HUES6 (cell line): ENCODE measurements at regions not wholly inside any gene's neighbourhood (a gene's known extent, or its start where the extent isn't known, plus 50 kb on each side); places are given as distances from the start of the nearest gene placed in this dataset.

Source experiments
- H3K27ac ChIP-seq: 2 replicates; pipeline ENCODE4 v1.7.0; 2013; ENCODE audit warnings: low read depth, mild to moderate bottlenecking, low read length, inconsistent platforms
- H3K27me3 ChIP-seq: 2 replicates; pipeline ENCODE4 v1.6.1; 2013; ENCODE audit warnings: low read length; ENCODE audit not compliant: control insufficient read depth, insufficient read depth
- H3K36me3 ChIP-seq: 2 replicates; pipeline ENCODE4 v1.6.1; 2013; ENCODE audit warnings: low read length; ENCODE audit not compliant: control insufficient read depth, insufficient read depth
- H3K4me1 ChIP-seq: 2 replicates; pipeline ENCODE4 v1.6.1; 2013; ENCODE audit warnings: low read length; ENCODE audit not compliant: control insufficient read depth, insufficient read depth
- H3K4me3 ChIP-seq: 2 replicates; pipeline ENCODE4 v1.5.1; 2013; ENCODE audit warnings: low read depth, low read length
- H3K9ac ChIP-seq: one replicate; pipeline ENCODE4 v1.6.1; 2013; ENCODE audit warnings: mild to moderate bottlenecking, low read length
- H3K9me3 ChIP-seq: 2 replicates; pipeline ENCODE4 v1.6.1; 2013; ENCODE audit warnings: low read depth, low read length; ENCODE audit not compliant: control insufficient read depth, insufficient read depth

GRCh38 chr15:62598217-62598616 is 433.1 kb upstream of the C2CD4B start:
- Histone ChIP-seq H3K9me3 (no peaks in the 10 kb centered on the region), H3K36me3 (no peaks in the 10 kb centered on the region), H3K4me3 (no peak overlapping the region), H3K9ac (no peak overlapping the region), H3K27me3 (no peaks in the 10 kb centered on the region), H3K27ac (no peak overlapping the region), H3K4me1 (peaks cover 4% of the 10 kb centered on the region)

GRCh38 chr15:62599791-62600777 is 435.0 kb upstream of the C2CD4B start:
- Histone ChIP-seq H3K4me3 (no peak overlapping the region), H3K27ac (no peak overlapping the region), H3K4me1 (peaks cover 4% of the 10 kb centered on the region), H3K9ac (no peak overlapping the region), H3K9me3 (no peaks in the 10 kb centered on the region), H3K27me3 (no peaks in the 10 kb centered on the region), H3K36me3 (no peaks in the 10 kb centered on the region)

GRCh38 chr15:62601777-62602545 is 436.9 kb upstream of the C2CD4B start:
- Histone ChIP-seq H3K4me3 (no peak overlapping the region), H3K4me1 (peaks cover 4% of the 10 kb centered on the region), H3K36me3 (no peaks in the 10 kb centered on the region), H3K27me3 (no peaks in the 10 kb centered on the region), H3K9me3 (no peaks in the 10 kb centered on the region), H3K27ac (no peak overlapping the region), H3K9ac (no peak overlapping the region)

- Histone ChIP-seq H3K4me3 (no peak overlapping the region), H3K9me3 (no peaks in the 10 kb centered on the region), H3K36me3 (no peaks in the 10 kb centered on the region), H3K4me1 (peaks cover 4% of the 10 kb centered on the region), H3K27me3 (no peaks in the 10 kb centered on the region), H3K27ac (no peak overlapping the region), H3K9ac (no peak overlapping the region)
Measured at GRCh38 chr15:62603742-62604141, 438.7 kb upstream of the C2CD4B start.

- Histone ChIP-seq H3K27ac (no peak overlapping the region), H3K27me3 (no peaks in the 10 kb centered on the region), H3K9ac (no peak overlapping the region), H3K9me3 (no peaks in the 10 kb centered on the region), H3K36me3 (no peaks in the 10 kb centered on the region), H3K4me1 (no peaks in the 10 kb centered on the region), H3K4me3 (no peak overlapping the region)
Measured at GRCh38 chr15:62605282-62605681, 437.3 kb upstream of the TPM1 start.

- no peaks in the 10 kb centered on the region for H3K4me1 ChIP-seq
- no peak overlapping the region for H3K27ac ChIP-seq
Measured at GRCh38 chr15:62606376-62607113, 436.0 kb upstream of the TPM1 start.

GRCh38 chr15:62607114-62607462 is 435.5 kb upstream of the TPM1 start:
- no peaks in the 10 kb centered on the region for H3K9me3 ChIP-seq
- no peaks in the 10 kb centered on the region for H3K36me3 ChIP-seq
- no peaks in the 10 kb centered on the region for H3K27me3 ChIP-seq
- no peak overlapping the region for H3K4me3 ChIP-seq
- H3K9ac ChIP-seq: no peak overlapping the region
- no peaks in the 10 kb centered on the region for H3K4me1 ChIP-seq
- no peak overlapping the region for H3K27ac ChIP-seq

More at GRCh38 chr15:62606376-62607113, 436.0 kb upstream of the TPM1 start:
- Histone ChIP-seq H3K9me3 (no peaks in the 10 kb centered on the region), H3K9ac (no peak overlapping the region), H3K27me3 (no peaks in the 10 kb centered on the region), H3K36me3 (no peaks in the 10 kb centered on the region), H3K4me3 (no peak overlapping the region)

GRCh38 chr15:62607643-62608042 is 434.9 kb upstream of the TPM1 start:
- Histone ChIP-seq H3K36me3 (no peaks in the 10 kb centered on the region), H3K4me1 (no peaks in the 10 kb centered on the region), H3K27me3 (no peaks in the 10 kb centered on the region), H3K4me3 (no peak overlapping the region), H3K9ac (no peak overlapping the region), H3K9me3 (no peaks in the 10 kb centered on the region), H3K27ac (no peak overlapping the region)

- Histone ChIP-seq H3K4me3 (no peak overlapping the region), H3K36me3 (no peaks in the 10 kb centered on the region), H3K9me3 (no peaks in the 10 kb centered on the region), H3K4me1 (no peaks in the 10 kb centered on the region), H3K27ac (no peak overlapping the region), H3K27me3 (no peaks in the 10 kb centered on the region), H3K9ac (no peak overlapping the region)
Measured at GRCh38 chr15:62608369-62608768, 434.2 kb upstream of the TPM1 start.

GRCh38 chr15:62610265-62610869 is 432.2 kb upstream of the TPM1 start:
- Histone ChIP-seq H3K4me3 (no peak overlapping the region), H3K27ac (no peak overlapping the region), H3K9ac (no peak overlapping the region), H3K36me3 (no peaks in the 10 kb centered on the region), H3K4me1 (no peaks in the 10 kb centered on the region), H3K27me3 (no peaks in the 10 kb centered on the region), H3K9me3 (no peaks in the 10 kb centered on the region)
